Bronchial epithelial cell (primary cell): ENCODE measurements at regions not wholly inside any gene's neighbourhood (a gene's known extent, or its start where the extent isn't known, plus 50 kb on each side); places are given as distances from the start of the nearest gene placed in this dataset.

Experiments
- DNase-seq: peaks from one replicate; pipeline ENCODE4 v3.0.0-alpha.2; 2010; ENCODE audit warnings: low read depth
- FAIRE-seq: peaks from 2 replicates; lab custom pipeline; 2011; peaks lifted over from hg19 to GRCh38; lab: Jason Lieb, UNC
- H3K27me3 ChIP-seq: 2 replicates; pipeline ENCODE4 v1.5.1; 2011; ENCODE audit warnings: low read length; ENCODE audit not compliant: control insufficient read depth, insufficient read depth
- H3K36me3 ChIP-seq: 2 replicates; pipeline ENCODE4 v1.5.1; 2011; ENCODE audit warnings: low read length; ENCODE audit not compliant: control insufficient read depth, insufficient read depth
- H3K4me3 ChIP-seq: 2 replicates; pipeline ENCODE4 v1.5.1; 2011; ENCODE audit warnings: mild to moderate bottlenecking, low read depth, low read length, control low read depth
- CTCF ChIP-seq: IDR thresholded peaks from 2 replicates; pipeline ENCODE4 v1.5.1; 2011; ENCODE audit warnings: mild to moderate bottlenecking, moderate library complexity, low read length, control low read depth, inconsistent platforms; ENCODE audit not compliant: insufficient read depth, severe bottlenecking

- no peak for TF ChIP-seq CTCF
- no peak for FAIRE-seq
Observed at GRCh38 chr14:55897031-55897430, 221.2 kb upstream of the PELI2 start.

GRCh38 chr14:55898938-55899337, 219.3 kb upstream of the PELI2 start:
- Histone ChIP-seq H3K4me3 (no peak overlapping the region), H3K27me3 (peaks cover 2% of the 10 kb centered on the region), H3K36me3 (no peaks in the 10 kb centered on the region)
- FAIRE-seq (no peak), DNase-seq (no peak)
- TF ChIP-seq CTCF: no peak

More at GRCh38 chr14:55897031-55897430, 221.2 kb upstream of the PELI2 start:
- no peak for DNase-seq
- Histone ChIP-seq H3K36me3 (no peaks in the 10 kb centered on the region), H3K4me3 (no peak overlapping the region), H3K27me3 (peaks cover 2% of the 10 kb centered on the region)

GRCh38 chr14:55899531-55899930, 218.7 kb upstream of the PELI2 start:
- no peak for DNase-seq
- Histone ChIP-seq H3K27me3 (peaks cover under 1% of the 10 kb centered on the region), H3K4me3 (no peak overlapping the region), H3K36me3 (no peaks in the 10 kb centered on the region)
- FAIRE-seq: no peak
- no peak for TF ChIP-seq CTCF

DNA sequence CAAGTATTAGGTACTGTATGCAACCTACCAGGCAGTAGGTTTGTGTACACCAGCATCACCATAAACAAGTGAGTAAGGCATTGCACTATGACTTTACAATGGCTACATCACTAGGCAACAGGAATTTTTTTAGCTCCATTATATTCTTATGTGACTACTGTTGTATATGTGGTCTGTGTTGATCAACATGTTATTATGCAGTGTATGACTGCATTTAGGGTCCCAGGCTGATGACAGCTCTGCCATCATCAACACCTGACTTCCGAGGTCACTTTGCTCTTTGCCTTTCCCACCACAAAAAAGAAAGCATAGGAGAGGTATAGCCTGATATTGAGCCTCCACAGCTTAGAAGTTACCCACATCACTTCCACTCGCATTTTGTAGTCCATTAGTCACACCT, 217.5 kb upstream of the PELI2 start:
- Histone ChIP-seq H3K36me3 (no peaks in the 10 kb centered on the region), H3K4me3 (no peak overlapping the region), H3K27me3 (no peaks in the 10 kb centered on the region)
- no peak for TF ChIP-seq CTCF
- DNase-seq: no peak
- FAIRE-seq: no peak

DNA sequence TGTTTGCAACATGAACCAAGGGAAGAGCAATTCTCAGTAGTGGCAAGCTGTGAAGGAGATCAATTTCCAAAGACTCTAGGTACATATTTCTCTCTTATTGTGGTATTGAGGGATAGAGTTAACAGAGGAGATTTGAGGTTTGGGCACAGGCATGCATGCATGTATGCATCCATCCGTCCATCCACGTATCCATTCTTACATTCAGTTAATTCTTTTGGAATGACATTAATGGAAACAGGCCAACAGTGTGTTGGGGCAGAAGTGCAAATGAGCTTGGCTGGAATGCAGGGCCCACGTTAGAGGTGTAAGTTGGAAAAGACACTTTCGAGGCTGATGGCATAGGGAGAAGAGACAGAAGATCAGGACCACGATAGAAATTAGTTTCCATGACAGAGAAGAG, 216.9 kb upstream of the PELI2 start:
- FAIRE-seq: peak; percentile 36
- Histone ChIP-seq H3K4me3 (no peak overlapping the region), H3K36me3 (no peaks in the 10 kb centered on the region), H3K27me3 (no peaks in the 10 kb centered on the region)
- no peak for DNase-seq
- no peak for TF ChIP-seq CTCF

GRCh38 chr14:55902241-55902640, 216.0 kb upstream of the PELI2 start:
- no peaks in the 10 kb centered on the region for H3K36me3 ChIP-seq
- FAIRE-seq (no peak), DNase-seq (no peak)
- no peak overlapping the region for H3K4me3 ChIP-seq
- no peak for TF ChIP-seq CTCF
- H3K27me3 ChIP-seq: no peaks in the 10 kb centered on the region
